Stimulated activated CD4-positive, alpha-beta T cell treated with anti-CD3 and anti-CD28 coated beads, Interleukin-1b, Interleukin-23, amount 100 ng/mL, for 48 hours (primary cell): ENCODE measurements at regions not wholly inside any gene's neighbourhood (a gene's known extent, or its start where the extent isn't known, plus 50 kb on each side); places are given as distances from the start of the nearest gene placed in this dataset.

ENCODE experiments used
- DNase-seq: peaks from one replicate; pipeline ENCODE4 v3.0.0-alpha.2; 2020

- DNase-seq: no peak
Measured at GRCh38 chr13:82934000-82934399, 948.3 kb downstream of the SLITRK1 start.

GRCh38 chr13:82925114-82925513 is 957.2 kb downstream of the SLITRK1 start:
- no peak for DNase-seq

GRCh38 chr13:82917984-82918383 is 964.3 kb downstream of the SLITRK1 start:
- DNase-seq: no peak

GRCh38 chr13:82912564-82912963 is 969.7 kb downstream of the SLITRK1 start:
- no peak for DNase-seq

GRCh38 chr13:82905071-82905470 is 977.2 kb downstream of the SLITRK1 start:
- no peak for DNase-seq

- DNase-seq: no peak
Measured at GRCh38 chr13:82900453-82900852, 981.8 kb downstream of the SLITRK1 start.

- no peak for DNase-seq
Measured at GRCh38 chr13:82898586-82898985, 983.7 kb downstream of the SLITRK1 start.

GRCh38 chr13:82879921-82880320 is 1002.4 kb downstream of the SLITRK1 start:
- no peak for DNase-seq

- DNase-seq: no peak
Measured at GRCh38 chr13:82878536-82878935, 1003.7 kb downstream of the SLITRK1 start.

- no peak for DNase-seq
Measured at GRCh38 chr13:82867284-82867683, 1015.0 kb downstream of the SLITRK1 start.

- no peak for DNase-seq
Measured at GRCh38 chr13:82850644-82851043, 1031.6 kb downstream of the SLITRK1 start.

GRCh38 chr13:82848766-82849165 is 1033.5 kb downstream of the SLITRK1 start:
- no peak for DNase-seq

- no peak for DNase-seq
Measured at GRCh38 chr13:82847595-82847994, 1034.7 kb downstream of the SLITRK1 start.

- no peak for DNase-seq
Measured at GRCh38 chr13:82833923-82834322, 1048.4 kb downstream of the SLITRK1 start.

GRCh38 chr13:82829040-82829439 is 1053.2 kb downstream of the SLITRK1 start:
- DNase-seq: no peak

- DNase-seq: no peak
Measured at GRCh38 chr13:82827724-82828123, 1054.5 kb downstream of the SLITRK1 start.

GRCh38 chr13:82822935-82823334 is 1059.3 kb downstream of the SLITRK1 start:
- no peak for DNase-seq

GRCh38 chr13:82817133-82817532 is 1065.1 kb downstream of the SLITRK1 start:
- DNase-seq: no peak

GRCh38 chr13:82815791-82816190 is 1066.5 kb downstream of the SLITRK1 start:
- no peak for DNase-seq

GRCh38 chr13:82803341-82803740 is 1078.9 kb downstream of the SLITRK1 start:
- no peak for DNase-seq

- DNase-seq: no peak
Measured at GRCh38 chr13:82802528-82802927, 1079.7 kb downstream of the SLITRK1 start.

GRCh38 chr13:82800391-82800790 is 1081.9 kb downstream of the SLITRK1 start:
- no peak for DNase-seq

GRCh38 chr13:82797876-82798275 is 1084.4 kb downstream of the SLITRK1 start:
- DNase-seq: no peak

GRCh38 chr13:82791035-82791434 is 1091.2 kb downstream of the SLITRK1 start:
- DNase-seq: no peak

- DNase-seq: no peak
Measured at GRCh38 chr13:82772816-82773215, 1109.5 kb downstream of the SLITRK1 start.

GRCh38 chr13:82766732-82767321 is 1115.4 kb downstream of the SLITRK1 start:
- DNase-seq: no peak
